Bronchial epithelial cell (primary cell): ENCODE measurements at regions not wholly inside any gene's neighbourhood (a gene's known extent, or its start where the extent isn't known, plus 50 kb on each side); places are given as distances from the start of the nearest gene placed in this dataset.
"Not testable (repeated sequence)": the region's sequence is repeated elsewhere in the genome, so short reads cannot be mapped to it uniquely, and the experiment has no call there.

Experiments used
- DNase-seq: peaks from one replicate; pipeline ENCODE4 v3.0.0-alpha.2; 2010; ENCODE audit warnings: low read depth
- FAIRE-seq: peaks from 2 replicates; lab custom pipeline; 2011; peaks lifted over from hg19 to GRCh38; lab: Jason Lieb, UNC
- H3K27me3 ChIP-seq: 2 replicates; pipeline ENCODE4 v1.5.1; 2011; ENCODE audit warnings: low read length; ENCODE audit not compliant: control insufficient read depth, insufficient read depth
- H3K36me3 ChIP-seq: 2 replicates; pipeline ENCODE4 v1.5.1; 2011; ENCODE audit warnings: low read length; ENCODE audit not compliant: control insufficient read depth, insufficient read depth
- H3K4me3 ChIP-seq: 2 replicates; pipeline ENCODE4 v1.5.1; 2011; ENCODE audit warnings: mild to moderate bottlenecking, low read depth, low read length, control low read depth
- CTCF ChIP-seq: IDR thresholded peaks from 2 replicates; pipeline ENCODE4 v1.5.1; 2011; ENCODE audit warnings: mild to moderate bottlenecking, moderate library complexity, low read length, control low read depth, inconsistent platforms; ENCODE audit not compliant: insufficient read depth, severe bottlenecking

- TF ChIP-seq CTCF, result no peak
- Histone ChIP-seq H3K4me3 (no peak overlapping the region), H3K36me3 (no peaks in the 10 kb centered on the region), H3K27me3 (no peaks in the 10 kb centered on the region)
- FAIRE-seq (no peak), DNase-seq (no peak)
These were observed 109.3 kb downstream of the GATA3 start for GRCh38 chr10:8163824-8164223.

GRCh38 chr10:8164640-8165039 lies 110.2 kb downstream of the GATA3 start:
- H3K4me3 ChIP-seq, H3K27me3 ChIP-seq, H3K36me3 ChIP-seq, DNase-seq, FAIRE-seq: not testable (repeated sequence)

- H3K36me3 ChIP-seq, result no peaks in the 10 kb centered on the region
- no peak overlapping the region for H3K4me3 ChIP-seq
- DNase-seq (no peak), FAIRE-seq (no peak)
- no peaks in the 10 kb centered on the region for H3K27me3 ChIP-seq
- no peak for TF ChIP-seq CTCF
These were observed 114.3 kb downstream of the GATA3 start for GRCh38 chr10:8168836-8169235.

- H3K36me3 ChIP-seq, result no peaks in the 10 kb centered on the region
- H3K27me3 ChIP-seq, result no peaks in the 10 kb centered on the region
- no peak for TF ChIP-seq CTCF
- H3K4me3 ChIP-seq, result no peak overlapping the region
- no peak for DNase-seq
- FAIRE-seq, result no peak
These were observed 116.5 kb downstream of the GATA3 start for GRCh38 chr10:8171008-8171407.

- no peak for TF ChIP-seq CTCF
- no peaks in the 10 kb centered on the region for H3K36me3 ChIP-seq
These were observed 118.1 kb downstream of the GATA3 start for GRCh38 chr10:8172604-8173003.

GRCh38 chr10:8173243-8173865 lies 118.9 kb downstream of the GATA3 start:
- no peak for FAIRE-seq
- no peak for TF ChIP-seq CTCF
- DNase-seq, result no peak
- Histone ChIP-seq H3K36me3 (no peaks in the 10 kb centered on the region), H3K27me3 (no peaks in the 10 kb centered on the region), H3K4me3 (no peak overlapping the region)

More at GRCh38 chr10:8172604-8173003, 118.1 kb downstream of the GATA3 start:
- Histone ChIP-seq H3K27me3 (no peaks in the 10 kb centered on the region), H3K4me3 (no peak overlapping the region)
- DNase-seq, result no peak
- no peak for FAIRE-seq
